ENCODE measurements at regions not wholly inside any gene's neighbourhood (a gene's known extent, or its start where the extent isn't known, plus 50 kb on each side); places are given as distances from the start of the nearest gene placed in this dataset.

- no peak overlapping the region for H3K4me3 ChIP-seq
- H3K9me3 ChIP-seq: no peaks in the 10 kb centered on the region
- intact Hi-C loops (cut with DNase I): no loop called here
- no peaks in the 10 kb centered on the region for H3K27me3 ChIP-seq (ENCODE audit: insufficient read depth in 3 of 3, low read length in 2 of 3)
- no peak for TF ChIP-seq CTCF (IDR thresholded peaks at IDR 0.05)
- no peak for ATAC-seq
- H3K36me3 ChIP-seq (ENCODE audit: insufficient read depth in 1 of 2, low read depth in 1 of 2): no peaks in the 10 kb centered on the region
- no peaks in the 10 kb centered on the region for H3K4me1 ChIP-seq
- whole genome bisulfite sequencing, 3 donors: 42 to 78% (median 70%) methylated on average over 1 of the region's 1 CpG
- H3K27ac ChIP-seq: no peak overlapping the region
- DNase-seq: no peak
Measured at GRCh38 chr4:24689212-24689611, 104.9 kb upstream of the DHX15 start.

GRCh38 chr4:24690436-24690835, 104.9 kb upstream of the SOD3 start:
- no peak for TF ChIP-seq CTCF (IDR thresholded peaks at IDR 0.05)
- peak in 3 of 4 donors; percentile 38 to 63 (median 61) for ATAC-seq
- no peak overlapping the region for H3K27ac ChIP-seq

GRCh38 chr4:24693636-24694035, 101.7 kb upstream of the SOD3 start:
- no peak for ATAC-seq
- no peaks in the 10 kb centered on the region for H3K4me1 ChIP-seq
- intact Hi-C loops (cut with DNase I): no loop called here
- no peaks in the 10 kb centered on the region for H3K36me3 ChIP-seq (ENCODE audit: insufficient read depth in 1 of 2, low read depth in 1 of 2)
- DNase-seq: no peak
- H3K4me3 ChIP-seq: no peak overlapping the region
- no peaks in the 10 kb centered on the region for H3K9me3 ChIP-seq
- H3K27me3 ChIP-seq (ENCODE audit: insufficient read depth in 3 of 3, low read length in 2 of 3): no peaks in the 10 kb centered on the region
- H3K27ac ChIP-seq: no peak overlapping the region
- no peak for TF ChIP-seq CTCF (IDR thresholded peaks at IDR 0.05)

More at GRCh38 chr4:24690436-24690835, 104.9 kb upstream of the SOD3 start:
- intact Hi-C loops (cut with DNase I): no loop called here
- H3K27me3 ChIP-seq (ENCODE audit: insufficient read depth in 3 of 3, low read length in 2 of 3): no peaks in the 10 kb centered on the region
- 51 to 73% (median 65%) methylated on average over 2 of the region's 2 CpGs for WGBS, 3 donors
- H3K9me3 ChIP-seq: no peaks in the 10 kb centered on the region
- no peaks in the 10 kb centered on the region for H3K4me1 ChIP-seq
- DNase-seq: peak; percentile 21 to 54
- no peak overlapping the region for H3K4me3 ChIP-seq
- H3K36me3 ChIP-seq (ENCODE audit: insufficient read depth in 1 of 2, low read depth in 1 of 2): no peaks in the 10 kb centered on the region

GRCh38 chr4:24700118-24700517, 95.3 kb upstream of the SOD3 start:
- no peak for ATAC-seq
- no peak overlapping the region for H3K4me3 ChIP-seq
- no peaks in the 10 kb centered on the region for H3K27me3 ChIP-seq (ENCODE audit: insufficient read depth in 3 of 3, low read length in 2 of 3)
- no peaks in the 10 kb centered on the region for H3K4me1 ChIP-seq
- no peak for TF ChIP-seq CTCF (IDR thresholded peaks at IDR 0.05)
- DNase-seq: no peak
- 87 to 100% (median 91%) methylated on average over 1 of the region's 1 CpG for WGBS, 3 donors
- H3K27ac ChIP-seq: no peak overlapping the region
- H3K36me3 ChIP-seq (ENCODE audit: insufficient read depth in 1 of 2, low read depth in 1 of 2): no peaks in the 10 kb centered on the region
- no peaks in the 10 kb centered on the region for H3K9me3 ChIP-seq
- intact Hi-C loops (cut with DNase I): no loop called here

- DNase-seq (no peak), ATAC-seq (no peak)
- Histone ChIP-seq H3K4me3 (no peak overlapping the region), H3K27me3 (ENCODE audit: insufficient read depth in 3 of 3, low read length in 2 of 3) (no peaks in the 10 kb centered on the region), H3K4me1 (no peaks in the 10 kb centered on the region), H3K27ac (no peak overlapping the region), H3K9me3 (no peaks in the 10 kb centered on the region), H3K36me3 (ENCODE audit: insufficient read depth in 1 of 2, low read depth in 1 of 2) (no peaks in the 10 kb centered on the region)
- WGBS, 3 donors: 66 to 80% (median 68%) methylated on average over 5 of the region's 5 CpGs
- intact Hi-C loops (cut with DNase I): no loop called here
- no peak for TF ChIP-seq CTCF (IDR thresholded peaks at IDR 0.05)
Measured at GRCh38 chr4:24701683-24702082, 93.7 kb upstream of the SOD3 start.
